GM12872 (cell line): ENCODE measurements at regions not wholly inside any gene's neighbourhood (a gene's known extent, or its start where the extent isn't known, plus 50 kb on each side); places are given as distances from the start of the nearest gene placed in this dataset.

Source experiments
- CTCF ChIP-seq: IDR thresholded peaks from 3 replicates; pipeline ENCODE4 v1.5.1; 2011; ENCODE audit warnings: low read depth, mild to moderate bottlenecking, low read length, moderate library complexity; ENCODE audit not compliant: insufficient read depth

DNA sequence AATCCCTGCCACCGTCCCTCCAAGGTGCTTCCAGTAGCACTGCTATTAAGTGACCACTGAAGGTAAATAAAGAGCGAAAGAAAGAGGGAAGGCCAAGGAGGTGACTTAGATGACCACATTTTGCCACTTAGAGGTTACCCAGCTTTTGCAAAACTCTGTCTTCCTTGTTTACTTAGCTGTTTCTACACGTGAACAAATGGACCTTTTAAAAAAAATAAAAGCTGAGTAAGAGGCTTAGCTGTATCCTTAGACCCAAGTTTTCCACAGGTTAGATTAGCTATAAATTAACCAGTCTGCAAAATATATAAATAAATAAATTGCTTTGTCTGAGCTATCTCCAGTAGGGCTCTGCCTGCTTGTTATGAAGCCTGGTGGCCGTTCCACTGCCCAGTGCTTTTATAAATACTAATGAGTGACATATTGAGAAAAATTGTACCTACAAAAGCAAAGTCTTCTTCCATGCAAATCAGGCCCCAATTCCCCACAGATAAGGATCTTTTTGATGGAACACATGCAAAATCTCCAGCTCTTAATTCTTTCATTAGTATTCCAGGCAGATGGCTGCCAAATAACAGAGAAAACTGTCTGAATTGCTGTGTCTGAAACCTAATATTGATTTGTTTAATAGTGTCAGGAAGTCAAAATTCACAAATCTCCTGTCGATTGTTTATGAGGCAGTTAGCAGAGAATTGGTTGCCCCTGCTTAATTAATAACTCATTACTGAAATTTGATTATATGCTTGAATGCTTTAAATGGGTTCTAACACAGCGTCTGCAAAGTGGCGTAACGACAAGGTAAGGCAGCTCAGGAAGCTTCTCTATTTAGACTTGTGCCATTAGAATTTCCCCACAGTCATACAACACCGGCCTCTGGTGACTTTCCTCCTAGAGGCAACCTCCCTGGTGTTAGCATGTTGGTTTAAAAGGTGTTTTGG lies 176.7 kb downstream of the EMX2 start:
- TF ChIP-seq CTCF: no peak

DNA sequence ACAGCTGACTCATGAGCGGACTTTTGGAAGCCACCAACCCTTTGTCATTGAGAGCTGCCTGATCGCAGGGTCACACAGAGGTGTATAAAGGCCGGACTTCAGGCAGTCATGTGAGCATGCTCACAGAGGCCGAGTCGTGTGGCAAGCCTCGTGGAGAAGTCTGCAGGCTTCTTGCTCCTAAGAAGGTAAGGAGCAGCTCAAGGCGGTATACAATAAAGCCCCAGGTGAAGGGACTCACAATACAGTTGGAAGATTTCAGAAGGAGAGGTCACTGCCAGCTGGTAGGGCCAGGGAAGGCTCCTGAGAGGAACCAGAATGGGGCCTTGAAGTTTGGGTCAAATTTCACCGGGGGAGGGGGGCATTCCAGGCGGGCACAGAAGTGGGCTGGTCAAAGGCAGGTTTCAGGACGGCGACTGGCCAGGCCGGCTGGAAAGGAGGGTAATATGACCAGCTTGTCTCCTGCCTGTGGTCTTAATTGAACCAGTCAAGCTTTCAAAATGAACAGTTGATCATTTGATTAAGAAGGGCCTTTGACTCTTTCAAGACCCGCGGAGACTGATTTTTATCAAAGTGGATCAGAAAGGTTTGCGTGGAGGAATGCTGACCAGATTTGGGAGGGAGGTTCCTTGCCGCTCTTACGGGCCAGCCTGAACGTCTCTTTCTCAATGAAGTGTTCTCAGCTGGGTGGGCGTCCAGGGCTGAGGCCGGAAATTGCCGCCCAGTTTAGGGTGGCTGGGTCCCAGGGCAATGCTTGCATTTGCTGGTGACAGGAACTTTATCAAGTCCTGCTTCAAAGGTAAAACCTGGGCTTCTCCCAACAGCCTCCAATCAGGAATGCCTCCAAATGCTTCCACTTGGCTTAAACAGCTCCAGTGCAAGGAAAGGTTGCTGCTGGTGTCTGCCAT lies 178.6 kb downstream of the EMX2 start:
- TF ChIP-seq CTCF: no peak

DNA sequence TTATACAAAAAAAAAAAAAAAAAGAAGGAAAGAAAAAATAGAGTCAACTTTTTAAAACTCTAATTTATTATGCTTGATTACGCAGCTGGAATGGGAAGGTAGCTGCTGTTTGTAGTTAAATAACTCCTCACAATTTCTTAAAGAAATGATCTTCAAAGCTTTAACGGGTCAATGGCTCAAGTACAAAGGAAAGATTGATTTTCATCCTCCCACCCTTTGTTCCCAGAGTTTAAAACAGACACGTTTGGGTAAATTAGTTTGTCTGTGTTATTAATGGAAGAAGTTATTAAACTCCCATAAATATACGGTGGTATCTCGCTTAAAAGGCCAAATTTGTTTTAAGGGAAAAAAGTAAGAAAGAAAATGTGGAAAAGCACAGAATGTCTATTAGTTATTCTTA lies 179.3 kb downstream of the EMX2 start:
- no peak for TF ChIP-seq CTCF

- no peak for TF ChIP-seq CTCF
Measured at GRCh38 chr10:117723343-117723742, 180.8 kb downstream of the EMX2 start.

- TF ChIP-seq CTCF: no peak
Measured at GRCh38 chr10:117725993-117726392, 183.4 kb downstream of the EMX2 start.

GRCh38 chr10:117726596-117727295 lies 184.2 kb downstream of the EMX2 start:
- no peak for TF ChIP-seq CTCF

- no peak for TF ChIP-seq CTCF
Measured at GRCh38 chr10:117727421-117727820, 184.9 kb downstream of the EMX2 start.
